ENCODE measurements at regions not wholly inside any gene's neighbourhood (a gene's known extent, or its start where the extent isn't known, plus 50 kb on each side); places are given as distances from the start of the nearest gene placed in this dataset.
A peak's percentile ranks its signal among the peaks of the same experiment; 100 is the strongest.

DNA sequence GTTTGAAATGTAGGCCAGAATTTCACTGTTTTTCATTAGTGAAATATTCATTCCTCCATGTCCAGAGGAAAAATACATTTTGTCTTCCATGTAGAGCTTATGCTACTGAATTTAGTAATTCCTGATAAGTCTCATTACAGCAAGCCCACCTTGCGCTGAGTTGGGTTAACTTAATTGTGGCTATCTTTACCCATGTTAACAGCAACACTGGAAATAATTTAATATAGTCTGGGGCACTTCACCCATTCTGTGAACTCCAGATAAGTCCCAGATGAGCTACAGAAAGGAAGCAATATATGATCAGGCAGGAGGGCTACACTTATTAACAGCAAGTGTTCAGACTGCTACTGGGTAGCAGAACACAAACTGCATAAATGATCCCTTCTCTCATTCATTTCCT lies 270.1 kb upstream of the CNTN4 start:
- no peak for DNase-seq

GRCh38 chr3:1830851-1831250 lies 267.8 kb upstream of the CNTN4 start:
- no peak for DNase-seq

GRCh38 chr3:1832395-1832794 lies 266.3 kb upstream of the CNTN4 start:
- no peak for DNase-seq

DNA sequence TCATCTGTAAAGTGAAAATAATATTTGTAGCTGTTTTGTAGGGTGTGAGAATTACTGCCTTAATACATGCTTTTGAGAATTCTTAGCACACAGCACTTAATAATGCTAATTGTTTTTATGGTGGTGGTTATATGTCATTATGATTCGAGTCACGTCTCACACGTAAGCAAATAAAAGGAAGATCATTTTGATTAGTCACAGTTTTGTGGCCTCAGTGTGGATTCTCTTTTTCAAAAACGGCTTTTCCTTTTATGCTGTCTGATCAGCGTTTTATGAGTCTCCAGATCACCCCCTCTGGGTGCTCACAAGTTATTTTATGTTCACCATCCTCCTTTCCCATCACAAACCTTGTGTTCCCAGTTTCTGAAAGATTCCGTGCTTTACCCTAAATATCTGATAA lies 255.6 kb upstream of the CNTN4 start:
- no peak for DNase-seq

DNA sequence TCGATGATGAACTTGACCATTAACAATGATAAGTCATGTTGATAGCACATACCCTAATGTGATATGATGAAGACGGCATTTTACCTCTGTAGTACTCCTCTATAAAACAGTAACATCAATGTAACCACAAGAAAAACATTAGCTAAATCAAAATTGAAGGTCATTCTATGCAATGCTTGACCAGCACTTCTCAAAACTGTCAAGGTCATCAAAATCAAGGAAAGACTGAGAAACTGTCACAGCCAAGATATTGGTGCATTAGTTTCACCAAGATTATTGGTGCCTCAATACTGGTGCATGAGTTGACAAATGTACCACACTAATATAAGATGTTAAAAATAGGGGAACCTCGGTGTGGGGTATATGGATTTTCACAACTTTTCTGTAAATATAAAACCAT lies 251.1 kb upstream of the CNTN4 start:
- DNase-seq = no peak

DNA sequence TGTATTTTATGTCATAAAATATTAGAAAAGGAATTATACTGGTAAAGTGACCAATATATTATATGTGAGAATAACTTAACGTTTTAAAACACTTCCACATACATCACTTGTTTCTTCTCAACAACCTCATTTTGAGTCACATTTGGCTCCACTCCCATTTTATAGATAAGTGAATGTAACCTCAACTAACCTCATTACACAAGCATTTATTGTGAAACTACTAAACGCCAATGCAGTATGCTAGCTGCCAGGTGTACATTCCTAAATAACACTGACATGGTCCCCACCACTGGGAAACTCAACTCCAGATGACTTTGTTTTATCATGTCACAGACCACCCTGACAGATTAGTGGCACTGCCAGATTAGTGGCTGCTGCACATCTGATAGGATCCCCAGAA lies 249.7 kb upstream of the CNTN4 start:
- DNase-seq = no peak

- DNase-seq = no peak
Measured at GRCh38 chr3:1852950-1853349, 245.7 kb upstream of the CNTN4 start.

DNA sequence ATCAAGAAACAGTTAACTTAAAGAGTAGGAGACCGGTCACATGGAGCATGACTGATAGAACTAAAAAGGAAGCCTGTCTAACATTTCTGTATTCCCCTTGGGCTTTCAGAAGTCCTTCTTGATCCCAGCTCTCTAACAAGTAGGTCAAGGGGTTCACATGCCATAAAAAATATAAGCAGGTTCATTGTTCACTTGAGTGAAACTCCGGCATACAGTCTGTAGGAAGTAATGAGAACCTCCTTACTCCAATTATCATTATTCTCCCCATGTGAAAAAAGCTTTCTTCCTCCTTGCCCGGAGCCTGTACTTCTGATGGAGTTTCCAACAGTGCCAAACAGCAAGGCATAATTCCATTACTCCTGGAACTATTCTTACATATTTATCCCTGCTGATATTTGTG lies 242.8 kb upstream of the CNTN4 start:
- DNase-seq = no peak

DNA sequence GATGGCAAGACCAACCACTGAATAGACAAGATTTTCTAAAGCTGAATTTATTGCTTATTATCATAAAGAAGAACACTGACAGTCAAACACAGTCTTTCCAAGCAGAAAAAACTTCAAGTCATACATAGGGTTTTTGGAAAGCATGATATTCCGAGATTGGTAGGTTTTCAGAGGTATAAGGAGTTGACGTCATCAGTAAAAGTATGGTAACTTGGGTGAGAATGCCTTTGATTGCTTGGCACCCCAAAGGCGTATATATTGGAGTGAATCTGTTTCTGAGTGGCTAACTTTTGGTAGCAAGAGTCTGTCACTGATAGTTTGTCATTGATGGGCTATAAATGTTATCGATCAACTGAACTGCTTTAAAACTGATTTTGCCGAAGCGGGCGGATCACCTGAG lies 227.9 kb upstream of the CNTN4 start:
- no peak for DNase-seq

DNA sequence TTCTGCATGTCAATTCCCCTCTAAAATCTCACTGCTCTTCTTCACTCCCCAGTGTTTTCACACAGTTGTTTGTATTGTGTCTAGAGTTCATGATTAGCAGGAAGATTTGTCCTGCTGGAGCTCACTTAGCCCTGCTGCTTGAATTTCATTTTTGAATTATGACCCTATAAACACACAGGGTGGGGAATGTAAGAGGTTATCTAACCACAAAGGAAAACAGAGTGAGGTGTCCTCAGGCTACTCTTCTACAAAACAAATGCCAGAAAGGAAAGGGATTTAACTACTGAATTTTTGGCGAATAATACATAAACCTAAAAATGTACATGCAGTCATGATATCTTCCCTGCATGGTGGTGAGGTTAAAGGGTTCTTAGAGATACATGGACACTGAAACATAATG lies 215.1 kb upstream of the CNTN4 start:
- DNase-seq = peak in 1 of 2 experiments; percentile 2

- no peak for DNase-seq
Measured at GRCh38 chr3:1892459-1892858, 206.2 kb upstream of the CNTN4 start.

DNA sequence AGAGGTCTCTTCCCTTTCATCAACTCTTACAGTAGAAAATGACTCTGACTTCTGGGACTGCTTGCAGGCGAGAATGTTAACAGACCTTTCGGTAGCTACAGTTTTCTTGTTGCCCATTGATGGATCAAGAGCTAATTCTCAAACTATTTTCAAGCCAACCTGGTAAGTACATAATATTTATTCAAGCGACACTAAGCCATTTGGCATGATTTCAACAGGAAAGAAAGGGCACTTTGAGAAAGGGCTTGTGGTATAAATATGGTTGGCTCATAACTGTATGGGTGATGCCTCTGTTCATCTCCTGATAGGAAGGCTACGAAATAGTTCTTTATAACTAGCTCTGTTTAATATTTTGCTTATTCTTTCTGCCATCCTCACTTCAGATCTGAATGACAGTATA lies 196.2 kb upstream of the CNTN4 start:
- DNase-seq = peak in 1 of 2 experiments; percentile 16

GRCh38 chr3:1903111-1903510 lies 195.6 kb upstream of the CNTN4 start:
- no peak for DNase-seq

DNA sequence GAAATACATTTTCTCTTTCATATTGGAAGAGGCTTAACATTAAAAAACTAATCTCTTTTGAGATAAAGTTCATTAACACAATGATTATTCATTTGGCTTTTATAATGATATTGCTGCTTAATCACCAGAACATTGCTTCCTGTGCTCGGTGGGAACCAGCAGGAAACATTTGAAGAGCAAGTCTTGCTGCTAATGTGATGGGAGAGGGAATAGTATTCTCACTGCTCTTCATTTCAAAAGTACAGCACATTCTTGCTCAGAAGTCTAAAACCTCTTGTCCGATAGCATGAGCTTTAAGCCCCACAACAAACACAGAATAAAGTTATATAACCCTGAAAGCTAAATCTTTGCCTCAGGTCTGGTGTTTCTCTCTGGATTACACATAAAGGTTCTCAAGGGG lies 190.8 kb upstream of the CNTN4 start:
- DNase-seq = no peak

DNA sequence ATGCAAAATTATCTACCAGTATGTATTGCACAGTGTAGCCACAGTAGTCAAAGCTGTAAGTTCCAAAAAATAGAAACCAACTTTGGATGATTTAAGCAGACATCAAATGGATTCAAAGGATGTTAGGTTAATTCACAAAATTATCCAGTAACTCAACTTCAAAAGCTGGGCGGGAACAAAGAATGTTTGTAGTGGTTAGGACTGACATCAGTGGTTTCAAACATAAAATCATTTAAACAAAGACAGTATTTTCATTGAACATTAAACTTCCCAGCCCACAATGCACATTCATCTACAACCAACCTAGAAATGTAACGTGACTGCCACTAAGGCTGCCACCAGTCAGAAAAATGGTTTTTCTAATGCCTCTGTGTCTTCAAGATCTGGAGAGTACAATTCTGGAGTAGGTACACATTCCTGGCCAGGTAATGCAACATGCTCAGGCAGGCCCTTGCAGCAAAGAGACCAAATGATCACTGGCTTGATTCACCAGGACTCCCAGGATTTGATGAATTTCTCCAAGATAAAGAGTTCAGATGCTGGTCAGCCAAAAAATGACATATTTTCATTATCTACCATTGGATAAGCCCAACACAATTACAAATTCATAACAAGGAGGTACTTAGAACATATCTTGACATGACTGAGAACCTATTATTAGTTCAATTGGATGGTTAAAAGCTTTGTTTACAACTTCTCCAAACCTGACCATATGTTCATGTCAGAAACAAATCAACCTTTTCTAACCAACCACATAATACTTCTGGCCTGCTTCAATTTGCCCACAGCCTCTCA lies 189.8 kb upstream of the CNTN4 start:
- no peak for DNase-seq

DNA sequence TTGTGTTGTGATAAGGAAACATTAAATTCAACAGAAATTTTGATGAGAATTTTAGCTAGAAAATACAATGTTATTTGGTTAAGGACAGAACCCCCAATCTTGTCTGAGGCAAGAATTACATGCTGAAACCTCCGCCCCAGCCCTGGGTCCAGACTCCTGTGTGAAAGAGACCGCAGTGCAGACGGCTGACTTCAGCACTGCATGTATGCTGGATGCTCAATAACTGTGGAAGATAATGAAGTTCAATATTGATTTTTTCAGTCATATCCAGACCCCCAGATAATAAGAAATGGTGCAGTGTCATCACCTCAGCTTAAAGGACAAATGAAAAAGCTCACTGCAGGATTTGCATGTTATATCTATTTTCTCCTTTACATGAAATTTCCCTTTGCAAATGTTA lies 188.3 kb upstream of the CNTN4 start:
- DNase-seq = no peak

DNA sequence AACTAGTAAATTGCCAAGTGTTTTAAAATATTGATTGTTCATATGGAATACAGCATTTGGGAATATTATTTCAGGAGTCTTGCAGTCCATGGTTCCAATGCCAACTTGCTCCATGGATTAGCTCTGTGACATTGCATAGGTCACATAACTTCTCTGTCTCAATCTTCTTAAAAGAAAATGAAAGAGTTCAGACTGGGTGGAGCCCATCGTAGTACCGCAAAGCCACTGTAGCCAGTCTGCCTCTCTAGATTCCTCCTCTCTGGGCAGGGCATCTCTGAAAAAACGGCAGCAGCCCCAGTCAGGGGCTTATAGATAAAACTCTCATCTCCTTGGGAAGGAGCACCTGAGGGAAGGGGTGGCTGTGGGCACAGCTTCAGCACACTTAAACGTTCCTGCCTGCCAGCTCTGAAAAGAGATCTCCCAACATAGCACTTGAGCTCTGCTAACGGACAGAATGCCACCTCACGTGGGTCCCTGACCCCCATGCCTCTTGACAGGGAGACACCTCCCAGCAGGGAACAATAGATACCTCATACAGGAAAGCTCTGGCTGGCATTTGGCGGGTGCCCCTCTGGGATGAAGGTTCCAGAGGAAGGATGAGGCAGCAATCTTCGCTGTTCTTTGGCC lies 168.8 kb upstream of the CNTN4 start:
- no peak for DNase-seq

DNA sequence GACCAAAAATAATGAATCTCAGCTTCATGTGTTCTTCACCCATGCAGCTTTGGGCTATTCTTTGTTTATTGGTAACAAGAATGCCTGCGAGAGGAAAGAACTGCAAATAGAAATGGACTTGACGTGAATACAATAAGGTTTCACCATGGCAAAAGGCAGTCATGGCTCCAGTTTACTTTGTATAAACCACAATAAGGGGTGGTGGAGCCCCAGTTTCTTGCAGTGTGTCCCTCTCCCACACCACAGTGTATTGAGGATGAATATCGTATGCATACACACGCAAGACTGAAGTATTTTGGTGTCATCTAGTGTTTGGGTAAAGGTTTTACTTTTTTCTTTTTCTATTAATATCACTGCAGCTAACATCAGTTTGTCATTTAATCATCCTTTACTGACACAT lies 159.7 kb upstream of the CNTN4 start:
- DNase-seq = no peak

- DNase-seq = no peak
Measured at GRCh38 chr3:1942781-1943180, 155.9 kb upstream of the CNTN4 start.

- no peak for DNase-seq
Measured at GRCh38 chr3:1943395-1944118, 155.1 kb upstream of the CNTN4 start.

DNA sequence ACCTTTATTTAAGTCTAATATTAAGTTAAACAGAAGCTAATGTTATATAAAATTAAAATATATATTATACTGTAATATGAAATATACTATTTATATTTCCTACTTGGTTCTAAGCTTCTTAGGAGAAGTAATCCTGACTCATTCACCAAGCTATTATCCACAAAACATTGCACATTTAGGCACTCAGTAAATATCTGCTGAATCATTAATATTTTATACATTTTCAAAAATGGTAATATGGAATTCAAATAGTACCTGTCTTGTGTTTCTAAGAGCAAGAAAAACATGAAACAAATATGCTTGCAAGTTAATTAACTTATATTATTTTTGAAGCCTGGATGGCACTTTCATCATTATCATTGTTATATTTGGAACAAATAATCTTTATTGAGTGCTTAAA lies 153.0 kb upstream of the CNTN4 start:
- no peak for DNase-seq

- no peak for DNase-seq
Measured at GRCh38 chr3:1953536-1953935, 145.1 kb upstream of the CNTN4 start.

- DNase-seq = no peak
Measured at GRCh38 chr3:1954632-1955031, 144.0 kb upstream of the CNTN4 start.

GRCh38 chr3:1955170-1955569 lies 143.5 kb upstream of the CNTN4 start:
- DNase-seq = no peak

Measured in NCI-H2081 (cell line).